NCI-H748 (cell line): ENCODE measurements at regions not wholly inside any gene's neighbourhood (a gene's known extent, or its start where the extent isn't known, plus 50 kb on each side); places are given as distances from the start of the nearest gene placed in this dataset.

Source experiments
- DNase-seq: peaks from one replicate; lab custom pipeline; 2025; ENCODE audit not compliant: unreplicated experiment; lab: John Stamatoyannopoulos, UW

DNA sequence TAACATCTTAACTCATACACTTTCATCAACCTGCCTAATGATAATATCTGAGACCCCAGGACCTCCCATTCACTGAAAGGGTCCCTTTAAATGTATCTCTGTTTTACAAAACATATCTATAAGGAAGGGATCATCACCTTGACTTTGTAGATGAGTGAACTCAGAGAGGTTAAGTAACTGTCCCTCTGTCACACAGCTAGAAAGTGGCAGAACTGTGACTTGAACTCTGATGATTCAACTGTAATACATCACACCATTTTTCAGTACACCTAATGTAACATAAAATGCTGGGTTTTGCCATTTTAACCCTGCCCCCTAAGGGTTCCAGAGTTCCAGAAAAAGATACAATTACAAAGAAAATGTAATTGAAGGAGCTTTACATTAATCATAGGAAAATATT lies 234.6 kb downstream of the ZEB2 start:
- DNase-seq = no peak

DNA sequence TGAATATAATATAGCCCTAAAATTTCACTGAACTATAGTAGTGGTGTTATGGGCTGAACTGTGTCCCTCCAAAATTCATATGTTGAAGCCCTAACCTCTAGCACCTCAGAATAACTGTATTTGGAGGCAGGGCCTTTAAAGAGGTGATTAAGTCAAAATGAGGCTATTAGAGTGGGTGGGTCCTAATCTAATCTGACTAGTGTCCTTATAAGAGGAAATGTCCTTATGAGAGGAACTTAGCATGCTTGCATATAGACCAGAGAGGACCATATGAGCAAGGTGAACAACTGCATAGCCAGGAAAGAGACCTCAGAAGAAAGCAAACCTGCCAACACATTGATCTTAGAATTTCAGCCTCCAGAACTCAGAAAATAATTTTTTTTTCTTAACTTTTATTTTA lies 238.4 kb downstream of the ZEB2 start:
- DNase-seq = no peak

DNA sequence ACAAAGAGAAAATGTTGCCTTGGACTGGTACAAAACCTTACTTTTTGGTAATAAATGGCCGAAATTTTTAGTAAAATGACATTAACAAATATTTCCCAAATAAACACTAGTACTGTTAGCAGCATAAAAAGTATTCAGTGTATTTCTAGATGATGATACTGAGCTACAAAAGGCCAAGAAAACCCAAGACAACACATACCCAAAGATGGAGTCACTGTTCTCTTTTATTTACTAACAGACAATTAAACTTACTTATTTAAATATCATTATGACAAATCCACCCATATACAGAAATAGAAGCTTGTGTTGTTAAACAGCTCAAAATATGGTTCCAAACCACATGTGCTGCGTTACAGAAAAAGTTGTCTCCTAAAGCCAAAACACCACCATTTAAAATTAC lies 239.9 kb downstream of the ZEB2 start:
- DNase-seq = no peak

DNA sequence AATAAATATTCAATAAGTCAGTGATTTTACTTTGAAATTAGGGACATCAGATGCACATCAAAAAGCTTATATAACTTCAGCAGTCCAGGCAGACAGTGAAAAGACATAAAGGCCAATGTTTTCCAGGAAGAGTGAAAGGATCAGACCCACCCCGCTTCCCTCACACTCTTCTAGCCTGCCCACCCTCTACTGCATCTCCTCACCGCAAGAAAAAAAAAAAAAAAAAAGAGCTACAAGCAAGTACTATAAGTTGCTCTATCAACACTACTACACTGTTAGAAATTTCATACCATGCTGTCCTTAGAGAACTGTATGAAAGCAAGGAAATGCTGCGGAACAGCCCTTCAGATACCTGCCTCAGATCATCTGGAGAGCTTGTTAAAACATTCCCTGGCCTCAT lies 240.8 kb downstream of the ZEB2 start:
- no peak for DNase-seq

DNA sequence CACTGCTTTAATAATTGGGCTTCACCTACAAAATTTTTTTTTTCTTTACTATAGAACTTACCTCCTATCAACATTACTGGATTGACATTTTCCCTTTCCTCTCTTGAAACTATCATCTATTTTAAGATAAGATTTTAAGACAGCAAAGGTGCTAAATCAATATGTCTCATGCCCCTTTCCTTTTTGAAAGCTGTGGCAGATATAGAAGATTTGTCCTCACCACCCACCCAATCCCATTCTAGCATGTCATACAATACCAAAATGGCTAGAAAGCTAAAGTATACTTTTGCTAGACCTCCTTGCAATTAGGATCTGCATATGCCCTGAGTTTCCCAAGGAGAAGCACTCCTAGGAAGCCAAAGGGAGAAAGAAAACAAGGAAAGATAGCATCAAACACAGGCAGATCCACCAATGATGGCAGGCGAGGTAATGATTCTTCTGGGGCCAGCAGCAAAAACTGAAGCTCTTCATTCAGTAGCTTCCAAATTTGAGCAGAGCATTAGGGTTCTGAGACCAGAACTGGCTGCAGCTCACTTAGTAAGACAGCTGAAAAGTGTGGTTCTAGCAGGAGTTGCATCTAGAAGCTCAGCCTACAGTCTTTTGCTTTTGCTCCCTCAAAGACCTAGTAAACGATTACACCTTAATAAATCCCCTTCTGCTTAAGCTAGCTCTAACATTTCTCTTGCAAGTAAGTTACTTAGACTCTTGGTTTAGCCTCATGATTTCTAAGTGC lies 242.1 kb downstream of the ZEB2 start:
- no peak for DNase-seq

DNA sequence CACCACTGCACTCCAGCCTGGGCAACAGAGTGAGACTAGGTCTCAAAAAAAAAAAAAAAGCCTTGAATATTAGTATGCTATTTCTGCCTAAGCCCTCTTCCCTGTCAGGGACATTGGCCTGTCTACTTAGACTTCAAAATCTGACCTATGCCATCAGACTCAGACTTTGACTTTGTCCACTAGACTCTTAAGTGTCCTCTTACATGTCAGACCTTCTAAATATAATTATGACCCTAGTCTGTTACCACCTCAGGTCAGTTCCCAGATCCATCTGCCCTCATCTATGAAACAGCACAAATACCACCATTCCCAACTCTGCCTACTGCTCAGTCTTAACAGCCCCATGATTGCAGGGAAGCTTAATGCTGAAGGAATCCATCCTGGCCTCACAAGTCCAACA lies 244.6 kb downstream of the ZEB2 start:
- DNase-seq = no peak

DNA sequence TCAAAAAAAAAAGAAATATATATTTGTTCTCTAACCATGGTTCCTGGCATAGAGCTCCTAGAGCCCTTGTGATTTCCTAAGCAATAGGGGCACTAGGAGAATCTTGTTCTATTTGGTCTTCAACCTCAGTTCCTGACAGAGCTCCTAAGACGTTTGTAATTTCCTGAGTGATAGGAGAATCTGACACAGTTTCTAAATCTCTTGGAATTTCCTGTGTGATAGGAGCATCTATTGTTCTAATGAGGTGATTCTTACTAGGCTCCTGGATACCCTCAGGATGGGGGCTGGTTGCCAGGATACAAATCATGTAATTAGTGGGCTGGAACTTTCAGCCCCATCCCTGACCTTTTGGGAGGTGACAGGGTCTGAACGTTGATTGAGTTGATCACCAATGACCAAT lies 245.8 kb downstream of the ZEB2 start:
- no peak for DNase-seq

DNA sequence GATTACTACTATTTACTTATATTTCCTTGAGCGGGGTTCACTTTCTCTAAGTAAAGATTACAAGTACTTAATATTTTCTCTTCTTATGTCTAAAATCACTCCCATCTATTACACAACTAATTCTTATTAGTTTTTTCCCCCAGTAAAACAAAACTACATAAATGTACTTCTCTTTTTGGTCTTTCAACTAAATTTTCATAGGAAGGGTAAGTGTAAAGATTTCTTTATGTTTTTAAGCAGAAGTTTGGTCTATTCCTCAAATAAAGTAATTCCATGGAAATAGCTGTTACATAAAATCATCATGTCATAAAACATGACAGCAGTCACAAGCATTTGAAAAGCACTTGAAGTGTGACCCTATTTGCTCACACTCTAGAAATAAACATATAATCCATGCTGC lies 249.0 kb downstream of the ZEB2 start:
- DNase-seq = no peak

DNA sequence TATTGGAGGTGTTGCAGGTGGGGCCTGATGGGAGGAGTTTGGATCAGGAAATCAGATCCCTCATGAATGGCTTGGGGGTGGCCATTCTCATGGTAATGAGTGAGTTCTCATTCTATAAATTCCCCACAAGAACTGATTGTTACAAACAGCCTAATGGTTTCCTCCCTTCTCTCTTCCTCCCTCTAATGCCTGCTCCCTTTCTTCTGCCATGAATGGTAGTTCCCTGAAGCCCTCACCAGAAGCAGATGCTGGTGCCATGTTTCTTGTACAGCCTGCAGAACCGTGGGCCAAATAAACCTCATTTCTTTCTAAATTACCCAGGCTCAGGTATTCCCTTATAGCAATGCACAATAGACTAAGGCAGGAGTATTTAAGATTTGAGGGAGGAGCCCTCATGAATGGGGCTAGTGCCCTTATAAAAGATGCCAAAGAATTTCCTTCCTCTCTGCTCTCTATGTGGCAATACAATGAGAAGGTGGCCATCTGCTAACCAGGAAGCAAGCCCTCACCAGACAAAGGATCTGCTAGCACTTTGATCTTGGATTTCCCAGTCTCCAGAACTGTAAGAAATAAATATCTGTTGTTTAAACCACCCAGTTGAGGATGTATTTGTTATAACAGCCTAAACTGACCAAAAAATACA lies 251.8 kb downstream of the ZEB2 start:
- no peak for DNase-seq

DNA sequence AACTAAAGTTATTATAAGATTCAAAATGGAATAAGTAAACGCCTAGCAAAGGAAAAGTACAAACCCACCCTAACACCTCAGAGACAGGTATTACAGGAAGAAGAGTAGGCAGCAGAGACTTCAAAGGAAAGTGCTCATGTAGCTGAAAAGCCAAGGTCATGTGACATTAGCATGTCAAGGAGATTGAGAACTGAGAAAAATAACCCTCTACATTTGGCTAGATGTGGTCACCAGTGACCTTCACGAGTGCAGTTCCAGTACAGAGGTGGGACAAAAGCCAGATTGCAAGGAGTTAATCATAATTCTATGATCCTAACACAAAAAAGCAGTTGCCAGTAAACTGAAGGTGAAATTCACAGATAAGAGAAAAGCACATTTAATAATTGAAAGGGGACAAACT lies 252.7 kb downstream of the ZEB2 start:
- DNase-seq = no peak

DNA sequence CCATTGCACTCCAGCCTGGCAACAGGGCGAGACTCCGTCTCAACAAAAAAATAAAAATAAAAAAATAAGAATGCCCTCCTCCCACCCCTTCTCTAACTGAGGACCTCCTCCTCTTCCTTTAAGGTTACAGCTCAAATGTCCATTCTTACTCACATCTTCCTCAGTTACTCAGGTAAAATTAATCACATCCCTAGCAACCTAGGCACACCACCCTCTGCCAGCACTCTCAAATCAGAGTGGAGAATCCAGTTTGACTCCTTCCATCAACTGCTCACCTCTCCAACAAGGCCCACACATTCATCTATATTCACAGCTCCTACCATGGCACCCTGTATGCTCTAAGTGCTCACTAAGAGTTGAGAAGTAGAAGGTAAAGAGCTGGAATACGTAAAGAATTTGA lies 254.3 kb downstream of the ZEB2 start:
- DNase-seq = no peak

DNA sequence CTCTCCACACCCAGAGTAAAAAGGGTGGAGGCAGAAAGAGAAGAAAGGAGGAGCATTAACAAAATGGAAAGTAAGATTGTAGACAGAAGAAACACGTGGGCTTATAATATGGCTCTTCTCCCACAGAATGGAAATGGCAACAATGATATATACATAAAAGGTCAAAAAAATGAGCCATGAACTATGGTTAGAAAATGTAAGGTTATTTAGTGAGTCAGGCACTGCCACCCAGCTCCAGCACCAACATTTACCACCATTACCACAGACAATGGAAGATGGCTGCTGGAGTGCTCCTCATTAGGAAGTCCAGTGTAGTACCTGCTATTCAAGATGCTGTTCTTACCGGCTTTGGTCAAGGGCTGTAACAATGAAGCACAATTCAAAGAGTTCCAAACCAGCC lies 258.0 kb downstream of the ZEB2 start:
- no peak for DNase-seq

DNA sequence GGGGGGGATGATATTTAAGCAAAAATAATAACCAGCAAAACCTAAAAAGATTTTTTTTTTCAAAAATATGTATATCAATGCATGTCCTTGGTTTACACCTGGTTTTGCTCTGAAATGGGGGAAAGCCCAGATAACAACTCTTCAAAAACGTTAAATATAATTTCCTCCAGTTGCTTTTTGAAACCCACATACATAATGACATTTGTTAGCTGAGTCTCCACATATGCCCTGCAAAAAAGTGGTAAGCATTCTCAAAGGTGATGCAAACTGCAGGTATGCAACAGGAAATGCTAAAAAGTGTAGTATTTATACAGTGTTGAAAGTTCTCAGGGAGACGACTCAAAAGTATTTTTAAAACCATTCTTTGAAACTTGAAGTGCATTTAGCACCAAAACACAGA lies 258.6 kb downstream of the ZEB2 start:
- no peak for DNase-seq

DNA sequence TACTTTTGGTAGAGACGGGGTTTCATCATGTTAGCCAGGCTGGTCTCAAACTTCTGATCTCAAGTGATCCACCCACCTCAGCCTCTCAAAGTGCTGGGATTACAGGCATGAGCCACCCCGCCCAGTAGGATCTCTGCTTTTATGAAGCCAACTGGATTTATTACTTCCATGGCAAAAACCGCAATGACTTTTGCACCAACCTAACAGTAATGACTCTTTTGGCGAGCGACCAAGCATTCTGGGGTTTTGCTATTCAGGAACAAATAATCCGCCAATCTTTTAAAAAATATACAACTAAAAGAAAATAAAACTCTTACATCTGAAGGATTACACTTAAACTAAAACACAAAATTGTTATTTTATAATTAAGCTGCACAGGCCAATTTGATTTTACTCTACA lies 260.6 kb downstream of the ZEB2 start:
- no peak for DNase-seq

DNA sequence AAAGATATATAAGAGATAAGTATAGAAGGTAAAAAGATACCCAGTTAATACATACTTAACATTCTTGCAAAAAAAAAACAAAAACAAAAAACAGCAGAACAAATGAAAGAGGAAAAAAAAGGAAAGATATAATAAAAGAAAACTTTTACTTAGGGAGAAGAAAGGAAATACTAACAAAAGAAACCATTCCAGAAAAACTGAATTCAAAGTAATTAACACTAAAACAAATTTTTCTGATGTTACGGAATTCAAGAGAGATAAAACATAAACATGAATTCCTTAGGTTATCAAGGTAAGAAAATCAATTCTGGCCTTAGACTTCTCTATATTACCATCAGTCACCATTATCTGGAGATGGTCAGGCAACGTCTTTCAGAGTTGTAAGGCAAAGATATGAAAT lies 261.8 kb downstream of the ZEB2 start:
- no peak for DNase-seq

DNA sequence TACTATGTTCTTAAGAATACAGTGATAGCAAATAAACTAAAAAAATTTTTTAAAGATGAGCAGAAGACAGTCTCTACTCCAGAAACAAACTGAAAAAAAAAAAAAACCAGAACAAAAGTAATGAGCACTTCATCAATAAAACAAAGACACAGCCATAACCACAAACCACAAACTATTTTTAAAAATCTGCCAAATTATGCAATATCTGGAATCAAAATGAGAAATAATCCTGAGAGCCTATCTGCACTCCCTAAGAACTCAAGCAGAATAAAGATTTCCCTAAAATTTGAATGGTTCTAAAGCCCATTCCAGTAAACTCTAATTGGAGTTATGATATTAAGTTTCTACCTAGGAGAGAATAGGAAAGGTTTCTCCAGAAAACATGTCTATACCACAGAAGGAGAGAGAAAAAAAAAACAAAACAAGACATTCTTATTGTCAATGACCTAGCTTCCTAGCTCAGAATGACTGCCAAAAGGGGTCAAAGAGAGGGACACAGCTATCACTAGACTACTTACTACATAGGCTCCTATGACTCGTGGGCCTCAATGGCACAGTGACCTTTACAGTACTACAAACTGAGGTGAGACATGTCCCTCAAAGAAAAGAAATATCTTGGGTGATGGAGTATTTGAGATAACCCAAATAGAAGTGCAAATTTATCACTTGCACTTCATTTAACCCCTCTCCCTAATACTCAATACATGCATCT lies 262.8 kb downstream of the ZEB2 start:
- no peak for DNase-seq

DNA sequence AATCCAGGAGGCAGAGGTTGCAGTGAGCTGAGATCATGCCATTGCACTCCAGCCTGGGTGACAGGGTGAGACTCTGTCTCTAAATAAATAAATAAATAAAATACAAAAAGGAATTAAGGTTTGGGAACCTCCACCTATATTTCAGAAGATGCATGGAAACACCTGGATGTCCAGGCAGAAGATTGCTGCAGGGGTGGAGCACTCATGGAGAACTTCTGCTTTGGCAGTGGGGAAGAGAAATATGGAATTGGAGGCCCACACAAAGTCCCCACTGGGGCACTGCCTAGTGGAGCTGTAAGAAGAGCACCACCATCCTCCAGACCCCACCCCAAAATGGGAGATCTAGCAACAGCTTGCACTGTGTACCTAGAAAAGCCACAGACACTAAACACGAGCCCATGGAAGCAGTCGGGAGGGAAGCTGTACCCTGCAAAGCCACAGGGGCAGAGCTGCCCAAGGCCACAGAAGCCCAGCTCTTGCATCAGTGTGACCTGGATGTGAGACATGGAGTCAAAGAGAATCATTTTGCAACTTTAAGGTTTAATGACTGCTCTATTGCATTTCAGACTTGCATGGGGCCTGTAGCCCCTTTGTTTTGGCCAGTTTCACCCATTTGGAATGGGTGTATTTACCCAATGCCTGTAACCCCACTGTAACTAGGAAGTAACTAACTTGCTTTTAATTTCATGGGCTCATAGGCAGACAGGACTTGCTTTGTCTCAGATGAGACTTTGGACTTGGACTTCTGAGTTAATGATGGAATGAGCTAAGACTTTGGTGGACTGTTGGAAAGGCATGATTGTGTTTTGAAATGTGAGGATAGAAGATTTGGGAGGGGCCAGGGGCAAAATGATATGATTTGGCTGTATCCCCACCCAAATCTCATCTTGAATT lies 265.3 kb downstream of the ZEB2 start:
- no peak for DNase-seq

DNA sequence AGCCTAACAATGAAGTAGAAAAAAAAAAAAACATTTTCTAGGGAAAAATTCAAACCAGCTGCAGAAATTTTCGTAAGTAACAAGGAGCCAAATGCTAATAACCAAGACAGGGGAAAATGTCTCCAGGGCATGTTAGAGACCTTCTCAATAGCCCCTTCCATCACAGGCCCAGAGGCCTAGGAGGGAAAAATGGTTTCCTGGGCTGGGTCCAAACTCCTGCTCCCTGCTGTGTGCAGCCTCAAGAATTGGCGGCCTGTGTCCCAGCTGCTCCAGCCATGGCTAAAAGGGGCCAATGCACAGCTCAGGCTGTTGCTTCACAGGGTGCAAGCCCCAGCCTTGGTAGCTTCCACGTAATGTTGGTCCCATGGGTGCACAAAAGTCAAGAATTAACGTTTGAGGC lies 266.2 kb downstream of the ZEB2 start:
- no peak for DNase-seq

DNA sequence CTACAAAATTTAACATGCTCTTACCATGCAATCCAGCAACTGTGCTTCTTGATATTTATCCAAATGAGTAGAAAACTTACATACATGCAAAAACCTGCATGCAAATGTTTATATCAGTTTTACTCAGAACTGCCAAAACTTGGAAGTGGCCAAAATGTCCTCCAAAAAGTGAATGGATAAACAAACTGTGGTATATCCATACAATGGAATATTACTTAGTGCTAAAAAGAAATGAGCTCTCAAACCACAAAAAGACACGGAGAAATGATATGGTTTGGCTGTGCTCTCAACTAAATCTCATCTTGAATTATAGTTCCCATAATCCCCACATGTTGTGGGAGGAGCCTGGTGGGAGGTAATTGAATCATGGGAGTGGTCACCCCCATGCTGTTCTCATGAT lies 267.2 kb downstream of the ZEB2 start:
- no peak for DNase-seq

DNA sequence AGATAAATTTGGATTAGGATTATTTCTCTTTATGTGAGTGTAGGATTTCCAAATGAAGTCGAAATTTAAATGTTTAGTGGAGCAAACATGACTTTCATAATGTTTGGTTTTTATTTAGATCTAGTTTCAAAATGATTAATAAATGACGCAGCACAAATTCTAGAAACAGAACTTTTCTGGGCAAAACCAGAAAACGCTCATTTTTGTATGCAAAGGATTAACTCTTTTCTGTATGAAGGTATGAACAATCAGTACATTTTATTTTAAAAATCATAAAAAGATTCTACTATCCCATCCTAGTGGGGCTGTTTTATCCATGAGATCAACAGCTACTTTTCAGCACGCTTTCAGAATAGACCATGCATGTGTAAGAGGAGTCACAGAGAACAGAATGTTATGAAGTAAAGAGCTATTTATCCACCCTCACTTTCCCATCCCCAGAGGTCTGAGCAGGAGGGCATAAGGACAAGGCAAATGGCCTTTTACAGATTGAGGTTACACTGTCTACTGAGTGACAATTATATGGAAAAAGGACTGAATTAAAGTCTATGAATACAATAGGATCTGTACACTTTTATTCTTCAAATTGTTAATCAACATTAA lies 270.8 kb downstream of the ZEB2 start:
- no peak for DNase-seq
